GM23338 (cell line): ENCODE measurements at regions not wholly inside any gene's neighbourhood (a gene's known extent, or its start where the extent isn't known, plus 50 kb on each side); places are given as distances from the start of the nearest gene placed in this dataset.

Experiments
- ATAC-seq: fragments of 200-7000 bp; cut with Tn5 transposase; 3 replicates; pipeline ENCODE4 v1.9.1; 2020
- DNase-seq: peaks from one replicate; pipeline ENCODE4 v3.0.0-alpha.2; 2015; ENCODE audit warnings: low spot score
- H2AFZ ChIP-seq: fragments of 200-600 bp; sonication (generic); 2 replicates; pipeline ENCODE4 v1.8.0; 2016; ENCODE audit warnings: antibody characterized with exemption, mild to moderate bottlenecking, moderate library complexity
- H3F3A ChIP-seq: fragments of 200-600 bp; sonication (generic); replicated peaks from 2 replicates; pipeline ENCODE4 v1.8.0; 2017; ENCODE audit warnings: antibody characterized with exemption, mixed run types, low read depth
- H3K27ac ChIP-seq: fragments of 200-600 bp; sonication (generic); 2 replicates; pipeline ENCODE4 v1.6.1; 2016; ENCODE audit warnings: low read depth
- H3K27me3 ChIP-seq: fragments of 200-600 bp; sonication (generic); 2 replicates; pipeline ENCODE4 v1.8.0; 2016; ENCODE audit warnings: mild to moderate bottlenecking, mixed run types, moderate library complexity; ENCODE audit not compliant: insufficient read depth
- H3K36me3 ChIP-seq: fragments of 200-600 bp; sonication (generic); 2 replicates; pipeline ENCODE4 v1.8.0; 2016; ENCODE audit warnings: mild to moderate bottlenecking; ENCODE audit not compliant: insufficient read depth
- H3K4me1 ChIP-seq: fragments of 200-600 bp; sonication (generic); 2 replicates; pipeline ENCODE4 v1.8.0; 2016; ENCODE audit warnings: mild to moderate bottlenecking, moderate library complexity; ENCODE audit not compliant: insufficient read depth
- H3K4me2 ChIP-seq: fragments of 200-600 bp; sonication (generic); 2 replicates; pipeline ENCODE4 v1.7.1; 2017; ENCODE audit warnings: mixed run types
- H3K4me3 ChIP-seq: fragments of 200-600 bp; sonication (generic); 2 replicates; pipeline ENCODE4 v1.6.1; 2016; ENCODE audit warnings: mixed run types
- H3K79me2 ChIP-seq: fragments of 200-600 bp; sonication (generic); replicated peaks from 2 replicates; pipeline ENCODE4 v1.8.0; 2017; ENCODE audit warnings: mild to moderate bottlenecking; ENCODE audit not compliant: insufficient read depth
- H3K9me2 ChIP-seq: fragments of 200-600 bp; sonication (generic); 2 replicates; pipeline ENCODE4 v1.8.0; 2017; ENCODE audit not compliant: insufficient read depth
- H4K20me1 ChIP-seq: fragments of 200-600 bp; sonication (generic); replicated peaks from 2 replicates; pipeline ENCODE4 v1.8.0; 2017; ENCODE audit warnings: mild to moderate bottlenecking; ENCODE audit not compliant: insufficient read depth
- H3K27ac Mint-ChIP-seq: 2 replicates; pipeline ENCODE4 v1.8.0; 2020; ENCODE audit warnings: inconsistent platforms, mild to moderate bottlenecking, moderate library complexity, mixed read lengths
- H3K27me3 Mint-ChIP-seq: 3 replicates; pipeline ENCODE4 v1.8.0; 2022; ENCODE audit warnings: low read depth, mild to moderate bottlenecking, moderate library complexity, mixed read lengths, inconsistent platforms; ENCODE audit not compliant: insufficient read depth, poor library complexity
- H3K36me3 Mint-ChIP-seq: 3 replicates; pipeline ENCODE4 v1.8.0; 2021; ENCODE audit warnings: low read depth, mild to moderate bottlenecking, inconsistent platforms, moderate library complexity, mixed read lengths
- H3K4me1 Mint-ChIP-seq: 3 replicates; pipeline ENCODE4 v1.8.0; 2020; ENCODE audit warnings: mild to moderate bottlenecking, inconsistent platforms, mixed read lengths
- H3K4me3 Mint-ChIP-seq: 3 replicates; pipeline ENCODE4 v1.8.0; 2021; ENCODE audit warnings: moderate library complexity, mild to moderate bottlenecking, inconsistent platforms, mixed read lengths
- H3K9me3 Mint-ChIP-seq: 3 replicates; pipeline ENCODE4 v1.8.0; 2020; ENCODE audit warnings: moderate library complexity, mild to moderate bottlenecking, inconsistent platforms, mixed read lengths
- EZH2phosphoT487 ChIP-seq: fragments of 200-600 bp; sonication (generic); IDR thresholded peaks from one replicate; pipeline ENCODE4 v1.8.1; 2018; ENCODE audit warnings: antibody characterized with exemption; ENCODE audit not compliant: unreplicated experiment
- JUNB ChIP-seq: IDR thresholded peaks from one replicate; pipeline ENCODE4 v1.6.1; 2016; ENCODE audit warnings: antibody characterized with exemption; ENCODE audit not compliant: unreplicated experiment
- NANOG ChIP-seq: IDR thresholded peaks from 2 replicates; pipeline ENCODE4 v1.6.1; 2016; ENCODE audit warnings: antibody characterized with exemption, borderline replicate concordance
- ZNF331 ChIP-seq: fragments of 250-450 bp; sonication (Bioruptor Pico); IDR thresholded peaks from 2 replicates; pipeline ENCODE4 v1.5.0; 2020; ENCODE audit warnings: low read depth, mild to moderate bottlenecking, moderate library complexity
- TF ChIP-seq, protein P1 (sequence below): fragments of 250-450 bp; sonication (Bioruptor Pico); IDR thresholded peaks from 2 replicates; pipeline ENCODE4 v1.5.0; 2020; ENCODE audit warnings: mild to moderate bottlenecking, moderate library complexity
- TF ChIP-seq, protein P2 (sequence below): IDR thresholded peaks from 2 replicates; pipeline ENCODE4 v1.6.1; 2016; ENCODE audit warnings: antibody characterized with exemption

DNA sequence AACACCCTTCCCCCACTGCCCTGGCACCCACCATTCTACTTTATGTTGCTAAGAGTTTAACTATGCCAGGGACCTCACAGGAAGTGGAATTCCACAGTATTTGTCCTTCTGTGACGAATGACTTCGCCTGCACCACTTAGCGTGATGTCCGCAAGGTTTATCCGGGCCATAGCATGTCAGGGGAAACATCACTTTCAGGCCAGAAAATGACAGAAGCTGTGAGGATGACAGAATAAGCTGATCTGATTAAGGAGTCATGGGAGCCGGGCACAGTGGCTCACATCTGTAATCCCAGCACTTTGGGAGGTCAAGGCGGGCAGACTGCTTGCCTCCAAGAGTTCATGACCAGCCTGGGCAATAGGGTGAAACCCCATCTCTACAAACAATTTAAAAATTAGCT, 248.8 kb downstream of the EIPR1 start (continued):
- TF ChIP-seq, protein P1, sequence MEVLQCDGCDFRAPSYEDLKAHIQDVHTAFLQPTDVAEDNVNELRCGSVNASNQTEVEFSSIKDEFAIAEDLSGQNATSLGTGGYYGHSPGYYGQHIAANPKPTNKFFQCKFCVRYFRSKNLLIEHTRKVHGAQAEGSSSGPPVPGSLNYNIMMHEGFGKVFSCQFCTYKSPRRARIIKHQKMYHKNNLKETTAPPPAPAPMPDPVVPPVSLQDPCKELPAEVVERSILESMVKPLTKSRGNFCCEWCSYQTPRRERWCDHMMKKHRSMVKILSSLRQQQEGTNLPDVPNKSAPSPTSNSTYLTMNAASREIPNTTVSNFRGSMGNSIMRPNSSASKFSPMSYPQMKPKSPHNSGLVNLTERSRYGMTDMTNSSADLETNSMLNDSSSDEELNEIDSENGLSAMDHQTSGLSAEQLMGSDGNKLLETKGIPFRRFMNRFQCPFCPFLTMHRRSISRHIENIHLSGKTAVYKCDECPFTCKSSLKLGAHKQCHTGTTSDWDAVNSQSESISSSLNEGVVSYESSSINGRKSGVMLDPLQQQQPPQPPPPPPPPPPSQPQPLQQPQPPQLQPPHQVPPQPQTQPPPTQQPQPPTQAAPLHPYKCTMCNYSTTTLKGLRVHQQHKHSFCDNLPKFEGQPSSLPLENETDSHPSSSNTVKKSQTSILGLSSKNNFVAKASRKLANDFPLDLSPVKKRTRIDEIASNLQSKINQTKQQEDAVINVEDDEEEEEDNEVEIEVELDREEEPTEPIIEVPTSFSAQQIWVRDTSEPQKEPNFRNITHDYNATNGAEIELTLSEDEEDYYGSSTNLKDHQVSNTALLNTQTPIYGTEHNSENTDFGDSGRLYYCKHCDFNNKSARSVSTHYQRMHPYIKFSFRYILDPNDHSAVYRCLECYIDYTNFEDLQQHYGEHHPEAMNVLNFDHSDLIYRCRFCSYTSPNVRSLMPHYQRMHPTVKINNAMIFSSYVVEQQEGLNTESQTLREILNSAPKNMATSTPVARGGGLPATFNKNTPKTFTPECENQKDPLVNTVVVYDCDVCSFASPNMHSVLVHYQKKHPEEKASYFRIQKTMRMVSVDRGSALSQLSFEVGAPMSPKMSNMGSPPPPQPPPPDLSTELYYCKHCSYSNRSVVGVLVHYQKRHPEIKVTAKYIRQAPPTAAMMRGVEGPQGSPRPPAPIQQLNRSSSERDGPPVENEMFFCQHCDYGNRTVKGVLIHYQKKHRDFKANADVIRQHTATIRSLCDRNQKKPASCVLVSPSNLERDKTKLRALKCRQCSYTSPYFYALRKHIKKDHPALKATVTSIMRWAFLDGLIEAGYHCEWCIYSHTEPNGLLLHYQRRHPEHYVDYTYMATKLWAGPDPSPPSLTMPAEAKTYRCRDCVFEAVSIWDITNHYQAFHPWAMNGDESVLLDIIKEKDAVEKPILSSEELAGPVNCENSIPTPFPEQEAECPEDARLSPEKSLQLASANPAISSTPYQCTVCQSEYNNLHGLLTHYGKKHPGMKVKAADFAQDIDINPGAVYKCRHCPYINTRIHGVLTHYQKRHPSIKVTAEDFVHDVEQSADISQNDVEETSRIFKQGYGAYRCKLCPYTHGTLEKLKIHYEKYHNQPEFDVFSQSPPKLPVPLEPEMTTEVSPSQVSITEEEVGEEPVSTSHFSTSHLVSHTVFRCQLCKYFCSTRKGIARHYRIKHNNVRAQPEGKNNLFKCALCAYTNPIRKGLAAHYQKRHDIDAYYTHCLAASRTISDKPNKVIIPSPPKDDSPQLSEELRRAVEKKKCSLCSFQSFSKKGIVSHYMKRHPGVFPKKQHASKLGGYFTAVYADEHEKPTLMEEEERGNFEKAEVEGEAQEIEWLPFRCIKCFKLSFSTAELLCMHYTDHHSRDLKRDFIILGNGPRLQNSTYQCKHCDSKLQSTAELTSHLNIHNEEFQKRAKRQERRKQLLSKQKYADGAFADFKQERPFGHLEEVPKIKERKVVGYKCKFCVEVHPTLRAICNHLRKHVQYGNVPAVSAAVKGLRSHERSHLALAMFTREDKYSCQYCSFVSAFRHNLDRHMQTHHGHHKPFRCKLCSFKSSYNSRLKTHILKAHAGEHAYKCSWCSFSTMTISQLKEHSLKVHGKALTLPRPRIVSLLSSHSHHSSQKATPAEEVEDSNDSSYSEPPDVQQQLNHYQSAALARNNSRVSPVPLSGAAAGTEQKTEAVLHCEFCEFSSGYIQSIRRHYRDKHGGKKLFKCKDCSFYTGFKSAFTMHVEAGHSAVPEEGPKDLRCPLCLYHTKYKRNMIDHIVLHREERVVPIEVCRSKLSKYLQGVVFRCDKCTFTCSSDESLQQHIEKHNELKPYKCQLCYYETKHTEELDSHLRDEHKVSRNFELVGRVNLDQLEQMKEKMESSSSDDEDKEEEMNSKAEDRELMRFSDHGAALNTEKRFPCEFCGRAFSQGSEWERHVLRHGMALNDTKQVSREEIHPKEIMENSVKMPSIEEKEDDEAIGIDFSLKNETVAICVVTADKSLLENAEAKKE (CRISPR knock-in tag) = no peak
- TF ChIP-seq EZH2phosphoT487 = no peak
- TF ChIP-seq ZNF331 = no peak

DNA sequence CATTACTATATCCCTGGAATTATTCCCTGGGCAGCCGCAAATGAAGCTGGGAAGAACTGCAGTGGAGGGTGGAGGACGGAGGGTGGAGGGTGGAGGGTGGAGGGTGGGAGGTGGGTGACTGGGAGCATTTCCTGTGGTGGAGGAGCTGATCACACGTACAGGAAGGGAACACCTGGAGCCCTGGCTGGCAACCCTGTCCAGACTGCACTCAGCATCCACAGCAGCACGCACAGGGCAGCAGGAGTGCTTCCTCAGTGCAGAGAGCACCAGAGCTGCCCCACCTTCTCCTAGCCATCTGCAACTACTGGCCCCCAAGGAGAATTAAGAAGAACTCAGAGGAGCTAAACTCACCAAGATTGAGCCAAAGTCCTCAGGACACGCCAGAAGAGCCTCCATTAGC, 249.9 kb downstream of the EIPR1 start:
- H3K36me3 Mint-ChIP-seq = no peaks in the 10 kb centered on the region
- H3K79me2 ChIP-seq = no peaks in the 10 kb centered on the region
- no peak overlapping the region for H3K4me3 ChIP-seq
- no peak overlapping the region for H3K27ac Mint-ChIP-seq
- no peaks in the 10 kb centered on the region for H3K36me3 ChIP-seq
- no peaks in the 10 kb centered on the region for H4K20me1 ChIP-seq
- no peak for ATAC-seq
- no peaks in the 10 kb centered on the region; the same call in 1 of the 2 replicates for H3K4me1 ChIP-seq
- no peaks in the 10 kb centered on the region; the same call in 2 of the 3 replicates for H3K9me3 Mint-ChIP-seq
- no peak for DNase-seq
- no peak overlapping the region for H2AFZ ChIP-seq
- no peak overlapping the region for H3K4me3 Mint-ChIP-seq
- H3K27me3 ChIP-seq = no peaks in the 10 kb centered on the region
- no peaks in the 10 kb centered on the region for H3F3A ChIP-seq
- H3K27me3 Mint-ChIP-seq = peaks cover 2% of the 10 kb centered on the region
- TF ChIP-seq, protein P1 (CRISPR knock-in tag) = no peak
- TF ChIP-seq NANOG = no peak
- no peak for TF ChIP-seq JUNB
- TF ChIP-seq, protein P2, sequence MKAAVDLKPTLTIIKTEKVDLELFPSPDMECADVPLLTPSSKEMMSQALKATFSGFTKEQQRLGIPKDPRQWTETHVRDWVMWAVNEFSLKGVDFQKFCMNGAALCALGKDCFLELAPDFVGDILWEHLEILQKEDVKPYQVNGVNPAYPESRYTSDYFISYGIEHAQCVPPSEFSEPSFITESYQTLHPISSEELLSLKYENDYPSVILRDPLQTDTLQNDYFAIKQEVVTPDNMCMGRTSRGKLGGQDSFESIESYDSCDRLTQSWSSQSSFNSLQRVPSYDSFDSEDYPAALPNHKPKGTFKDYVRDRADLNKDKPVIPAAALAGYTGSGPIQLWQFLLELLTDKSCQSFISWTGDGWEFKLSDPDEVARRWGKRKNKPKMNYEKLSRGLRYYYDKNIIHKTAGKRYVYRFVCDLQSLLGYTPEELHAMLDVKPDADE = no peak
- H3K9me2 ChIP-seq = no peaks in the 10 kb centered on the region
- H3K4me1 Mint-ChIP-seq = peaks cover 12% of the 10 kb centered on the region
- H3K4me2 ChIP-seq = no peak overlapping the region
- H3K27ac ChIP-seq = no peak overlapping the region
